Right ventricle myocardium inferior (tissue), 1 donor: ENCODE measurements at regions not wholly inside any gene's neighbourhood (a gene's known extent, or its start where the extent isn't known, plus 50 kb on each side); places are given as distances from the start of the nearest gene placed in this dataset.

Experiments used
- ATAC-seq: fragments of 200-7000 bp; cut with Tn5 transposase; one replicate; pipeline ENCODE4 v1.9.1; 2020; ENCODE audit warnings: mild to moderate bottlenecking, moderate library complexity
- DNase-seq: peaks from one replicate; pipeline ENCODE4 v3.0.0; 2021; ENCODE audit errors: missing footprints
- intact Hi-C: fragments of 100-400 bp; cut with DNase I; formaldehyde crosslinking; loops from one replicate; pipeline ENCODE4 v1.11.0; 2022
- donor health status: DM: no; HTN: yes; CAD: no; lungs with severe emphysema.

DNA sequence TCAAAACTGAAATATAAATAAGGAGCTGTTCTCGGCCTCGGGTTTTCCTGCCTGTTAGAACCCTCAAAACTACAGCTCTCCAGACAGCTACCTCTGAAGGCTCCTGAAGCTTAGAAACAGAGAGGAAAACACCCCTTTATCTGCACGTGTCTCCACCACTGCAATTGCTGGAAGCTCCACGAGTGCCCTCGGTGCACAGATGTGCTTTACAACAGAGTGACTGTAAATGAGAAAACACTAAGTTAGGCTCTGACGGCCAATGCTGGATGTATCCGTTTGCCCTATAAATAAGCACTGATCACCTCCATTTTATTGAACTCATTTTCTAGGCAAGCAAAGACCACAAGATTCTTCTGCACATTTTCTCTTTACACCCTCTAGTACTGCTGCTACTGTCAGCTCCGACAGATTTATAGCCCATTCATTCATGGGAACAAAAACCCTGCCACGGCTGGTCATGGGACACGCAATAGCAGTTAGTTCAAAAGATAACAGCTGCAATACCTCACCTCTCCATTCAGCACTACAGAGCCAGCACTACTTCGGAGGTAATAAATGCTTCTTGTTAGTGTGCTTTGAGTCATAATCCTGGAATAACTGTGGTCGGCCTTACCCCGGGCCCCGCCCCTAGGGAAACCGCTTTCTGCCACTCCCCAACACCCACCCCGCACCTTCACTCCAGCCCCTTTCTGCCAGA, 241.1 kb upstream of the ZNF507 start:
- no peak for ATAC-seq

DNA sequence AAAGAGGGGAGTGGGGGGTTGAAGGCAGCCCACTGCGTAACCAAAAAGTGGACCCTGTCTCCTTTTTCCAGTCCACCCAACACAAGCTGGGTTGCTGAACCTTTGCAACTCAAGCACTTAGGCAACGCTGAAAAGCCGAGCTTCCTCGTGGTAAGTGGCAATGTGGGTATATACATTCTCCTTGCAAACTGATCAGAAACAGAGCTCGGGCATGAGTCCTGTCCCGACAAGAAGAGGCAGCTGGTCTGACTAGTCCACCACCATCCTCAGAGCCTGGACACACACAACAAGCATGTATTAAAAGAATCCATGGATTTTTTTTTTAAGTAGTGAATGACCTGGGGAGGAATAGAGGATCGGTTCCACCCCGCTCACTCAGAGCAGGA, 240.6 kb upstream of the ZNF507 start:
- DNase-seq (no peak), ATAC-seq (no peak)
- intact Hi-C loops, result no loop called here

More for the DNA sequence above, 241.1 kb upstream of the ZNF507 start:
- no peak for DNase-seq
- intact Hi-C loops, result no loop called here

DNA sequence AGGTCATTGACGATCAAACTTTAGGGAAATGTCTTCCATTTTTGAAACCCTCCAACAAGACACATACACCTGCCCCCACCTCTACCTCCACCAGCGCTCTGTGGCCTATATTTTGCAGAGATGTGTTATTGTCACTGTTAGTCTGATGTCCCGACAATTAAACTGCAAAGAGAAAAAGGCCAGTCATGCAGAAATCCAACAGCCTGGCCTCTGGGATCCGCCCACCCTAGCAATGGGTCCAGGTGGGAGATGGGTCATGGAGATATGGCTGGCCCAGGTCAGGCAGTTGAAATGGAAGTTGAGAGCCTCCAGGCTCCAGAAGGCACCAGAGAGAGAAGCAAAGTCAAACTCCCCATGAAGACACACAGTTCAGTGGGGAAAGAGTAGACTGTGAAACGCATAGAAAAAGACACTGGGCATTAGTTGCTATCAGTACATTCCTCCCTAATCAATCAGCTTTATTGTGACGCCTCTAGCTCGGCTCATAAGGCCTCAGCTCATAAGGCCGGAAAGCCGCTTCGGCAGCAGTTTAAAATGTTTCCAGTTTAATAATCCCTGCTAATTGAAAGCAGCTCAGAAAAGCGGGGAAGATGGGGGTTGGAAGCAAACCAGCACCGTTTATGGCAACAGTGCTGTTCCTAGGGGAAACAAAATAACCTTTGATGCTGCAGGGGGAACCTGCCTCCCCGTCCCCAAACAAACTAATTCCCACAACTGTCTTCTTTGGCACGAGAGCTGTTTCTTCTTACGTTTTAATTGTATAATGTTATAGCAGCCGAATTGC, 239.7 kb upstream of the ZNF507 start:
- intact Hi-C loops, result no loop called here
- ATAC-seq, result no peak

GRCh38 chr19:32122258-32122657, 223.2 kb upstream of the ZNF507 start:
- no peak for ATAC-seq
- no peak for DNase-seq
- intact Hi-C loops, result no loop called here

More for the DNA sequence above, 239.7 kb upstream of the ZNF507 start:
- DNase-seq, result no peak

DNA sequence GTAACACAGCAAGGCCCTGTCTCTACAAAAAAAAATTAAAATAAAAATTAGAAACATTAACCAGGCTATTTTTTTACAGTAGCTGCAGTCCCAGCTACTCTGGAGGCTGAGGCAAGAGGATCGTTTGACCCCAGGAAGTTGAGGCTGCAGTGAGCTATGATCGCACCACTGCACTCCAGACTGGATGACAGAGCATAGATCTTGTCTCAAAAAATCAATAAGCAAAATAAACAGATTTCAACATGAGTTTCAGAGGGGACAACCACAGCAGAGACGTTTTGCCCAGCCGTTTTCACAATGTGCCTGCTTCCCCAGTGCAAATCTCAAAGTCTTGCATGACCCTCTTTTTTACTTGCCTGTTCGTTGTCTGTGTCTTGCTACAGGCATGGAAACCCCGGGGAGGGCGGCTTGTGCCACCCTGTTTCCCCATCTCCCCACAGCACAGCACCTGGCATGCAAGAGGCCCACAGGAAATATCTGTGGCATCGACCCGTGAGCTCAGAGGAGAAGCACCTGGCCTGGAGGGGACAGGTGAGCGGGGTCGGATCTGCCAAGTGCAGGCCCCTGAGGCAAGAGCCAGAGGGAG, 222.0 kb upstream of the ZNF507 start:
- ATAC-seq, result no peak
- DNase-seq, result no peak
- intact Hi-C loops, result no loop called here

DNA sequence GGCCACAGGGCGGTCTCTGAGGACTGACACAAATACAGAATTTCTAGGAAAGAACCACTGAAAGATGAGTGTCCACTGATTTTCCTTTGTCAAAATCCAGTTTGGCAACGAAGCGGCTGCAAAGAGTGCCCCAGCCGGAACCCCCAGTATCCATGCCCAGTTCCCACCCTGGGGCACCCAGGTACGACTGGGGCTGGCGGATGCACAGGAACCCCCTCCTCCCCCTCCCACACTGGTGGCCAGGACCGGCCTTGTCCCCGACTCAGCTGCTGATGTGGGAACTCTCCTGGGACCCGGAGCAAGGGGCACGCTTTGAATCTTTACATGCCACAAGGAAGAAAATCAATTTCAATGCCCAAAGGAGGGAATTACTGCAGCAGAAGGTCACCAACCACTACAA, 220.8 kb upstream of the ZNF507 start:
- intact Hi-C loops, result no loop called here
- ATAC-seq, result no peak

DNA sequence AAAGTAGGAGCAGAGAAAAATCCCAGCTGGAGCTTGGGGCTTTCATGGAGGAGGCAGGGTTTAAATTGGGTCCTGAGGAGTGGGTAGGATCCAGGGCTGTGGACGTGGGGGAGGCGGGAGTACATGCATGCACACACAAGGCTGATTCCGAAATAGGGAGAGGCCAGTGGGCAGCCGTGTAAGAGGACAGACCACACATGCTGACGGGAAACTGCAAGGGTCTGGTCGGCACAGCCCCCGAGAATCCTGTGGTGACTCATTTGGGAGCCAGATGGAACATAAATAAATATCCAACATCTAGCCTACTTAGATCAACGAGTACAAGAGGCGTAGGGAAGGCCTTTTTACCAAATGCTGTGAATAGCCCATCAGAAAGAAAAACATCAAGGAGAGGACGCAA, 216.3 kb upstream of the ZNF507 start:
- DNase-seq, result no peak
- no peak for ATAC-seq
- intact Hi-C loops, result no loop called here

More for the DNA sequence above, 220.8 kb upstream of the ZNF507 start:
- DNase-seq, result no peak

GRCh38 chr19:32130332-32130731, 215.1 kb upstream of the ZNF507 start:
- intact Hi-C loops, result no loop called here
- DNase-seq (no peak), ATAC-seq (no peak)

DNA sequence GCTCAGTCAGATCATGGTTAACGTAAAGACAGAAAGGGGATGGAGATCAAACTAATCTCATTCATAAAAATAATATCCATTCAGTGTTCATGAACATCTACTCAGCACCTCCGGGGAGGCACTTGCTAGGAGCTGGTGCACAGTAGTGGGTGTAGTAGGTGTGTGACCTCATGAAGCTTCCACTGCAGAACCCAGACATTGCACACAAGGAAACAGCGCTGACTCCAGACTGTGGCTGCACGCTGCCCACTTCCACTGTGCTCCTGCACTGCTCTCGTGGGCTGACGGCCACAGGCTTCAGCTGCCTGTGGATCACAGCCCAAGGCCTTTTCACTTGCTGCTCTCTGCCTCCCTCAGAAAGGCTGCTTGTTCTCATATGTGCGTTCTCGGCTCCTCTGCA, 214.4 kb upstream of the ZNF507 start:
- intact Hi-C loops, result no loop called here
- ATAC-seq (no peak), DNase-seq (no peak)

DNA sequence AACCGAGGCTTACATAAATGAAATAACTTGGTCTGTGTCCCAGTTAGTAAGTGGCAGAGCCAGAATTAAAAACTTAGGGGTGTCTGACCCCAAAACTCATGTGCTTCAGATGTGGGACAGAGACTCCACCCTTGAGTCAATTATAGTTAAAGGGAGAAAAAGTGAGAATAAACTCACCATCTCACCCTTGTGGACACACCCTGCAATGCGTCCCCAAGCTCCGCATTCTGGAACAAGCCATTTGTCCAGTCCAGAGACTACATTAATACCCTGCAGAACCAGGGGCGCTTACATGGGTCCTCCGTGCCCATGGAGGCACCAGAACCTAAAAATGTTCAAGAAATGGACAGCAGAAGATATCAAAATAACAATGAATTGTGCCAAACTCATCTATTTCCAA, 207.0 kb upstream of the ZNF507 start:
- DNase-seq (no peak), ATAC-seq (no peak)
- intact Hi-C loops, result no loop called here

- intact Hi-C loops, result no loop called here
- DNase-seq (no peak), ATAC-seq (no peak)
Observed at GRCh38 chr19:32141840-32142511, 203.4 kb upstream of the ZNF507 start.

GRCh38 chr19:32146664-32147063, 198.7 kb upstream of the ZNF507 start:
- ATAC-seq, result no peak
- DNase-seq, result no peak
- intact Hi-C loops, result no loop called here

DNA sequence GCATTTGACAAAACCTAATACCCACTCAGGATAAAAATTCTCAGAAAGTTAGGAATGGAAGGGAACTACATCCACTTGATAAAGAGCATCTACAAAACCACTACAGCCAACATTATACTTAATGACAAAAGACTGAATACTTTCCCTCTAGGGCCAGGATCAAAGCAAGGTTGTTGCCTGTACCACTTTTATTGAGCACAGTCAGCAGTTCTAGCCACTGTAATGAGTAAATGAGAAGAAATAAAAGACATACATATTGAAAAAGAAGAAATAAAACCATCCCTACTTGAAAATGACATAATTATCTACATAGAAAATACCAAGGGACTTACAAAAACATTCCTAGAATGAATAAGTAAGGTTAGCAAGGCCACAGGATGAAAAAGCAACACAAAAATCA, 194.8 kb upstream of the ZNF507 start:
- DNase-seq (no peak), ATAC-seq (no peak)
- intact Hi-C loops, result no loop called here

- DNase-seq (no peak), ATAC-seq (no peak)
- intact Hi-C loops, result no loop called here
Observed at GRCh38 chr19:32154418-32154817, 191.0 kb upstream of the ZNF507 start.

GRCh38 chr19:32164384-32164992, 180.9 kb upstream of the ZNF507 start:
- DNase-seq (no peak), ATAC-seq (no peak)
- intact Hi-C loops, result no loop called here

- intact Hi-C loops, result no loop called here
- DNase-seq, result no peak
- ATAC-seq, result no peak
Observed at GRCh38 chr19:32165141-32165540, 180.3 kb upstream of the ZNF507 start.

DNA sequence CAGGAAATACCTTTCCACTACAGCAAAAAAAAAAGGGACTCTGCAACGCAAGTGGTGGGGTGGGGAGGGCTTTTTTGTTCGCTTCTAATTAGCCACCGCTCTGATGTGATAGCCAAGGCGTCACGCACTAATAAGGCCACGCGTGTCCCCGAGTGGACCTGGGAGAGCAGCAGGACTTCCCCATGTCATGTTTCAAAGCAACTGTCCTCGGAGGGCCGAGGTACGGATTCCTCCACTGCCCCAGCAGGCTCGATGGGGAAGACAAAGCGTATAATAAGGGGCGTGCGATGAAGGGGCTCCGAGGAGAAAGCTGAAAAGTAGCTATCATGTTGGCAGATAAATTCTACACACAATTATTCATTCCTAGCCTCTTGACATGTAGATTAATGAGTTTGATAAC, 179.7 kb upstream of the ZNF507 start:
- intact Hi-C loops, result no loop called here
- DNase-seq (no peak), ATAC-seq (no peak)

GRCh38 chr19:32166238-32166637, 179.2 kb upstream of the ZNF507 start:
- DNase-seq (no peak), ATAC-seq (no peak)
- intact Hi-C loops, result no loop called here

DNA sequence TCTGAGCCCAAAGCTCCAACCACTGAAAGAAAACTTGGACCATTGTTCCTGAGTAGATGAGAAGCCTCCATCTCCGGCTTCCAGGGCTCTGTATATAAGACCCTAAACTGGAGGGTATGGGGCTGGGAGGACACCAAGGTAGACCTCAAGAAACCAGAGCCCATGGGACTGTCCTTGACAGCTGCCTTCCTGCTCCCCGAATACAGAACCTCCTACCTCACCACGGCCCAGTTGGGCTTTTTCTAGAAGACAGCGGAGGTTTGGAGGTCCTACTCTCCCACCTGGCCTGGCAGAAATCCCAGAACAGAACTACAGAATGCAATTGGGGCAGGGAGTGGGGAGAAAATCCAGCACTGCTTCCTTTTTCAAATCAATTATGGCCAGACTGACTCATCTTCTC, 177.3 kb upstream of the ZNF507 start:
- intact Hi-C loops, result no loop called here
- ATAC-seq, result no peak
- DNase-seq, result no peak
